Activated CD4-positive, alpha-beta memory T cell treated with anti-CD3 and anti-CD28 coated beads for 36 hours (primary cell): ENCODE measurements at regions not wholly inside any gene's neighbourhood (a gene's known extent, or its start where the extent isn't known, plus 50 kb on each side); places are given as distances from the start of the nearest gene placed in this dataset.

Experiments used
- CTCF ChIA-PET: fragments of 350-600 bp; sonication (Branson Sonifier 250); formaldehyde crosslinking; loops from one replicate; lab custom pipeline; 2021; ENCODE audit warnings: antibody characterized with exemption, inconsistent platforms; lab: Charles Lee
- POLR2A ChIA-PET: fragments of 350-600 bp; sonication (Branson Sonifier 250); formaldehyde crosslinking; loops from one replicate; lab custom pipeline; 2021; ENCODE audit warnings: antibody characterized with exemption; lab: Charles Lee
- DNase-seq: peaks from one replicate; pipeline ENCODE4 v3.0.0-alpha.2; 2020
- H3K27ac Mint-ChIP-seq: one replicate; pipeline ENCODE4 v1.8.0; 2021; ENCODE audit warnings: mixed read lengths
- H3K27me3 Mint-ChIP-seq: one replicate; pipeline ENCODE4 v1.8.0; 2021; ENCODE audit warnings: mixed read lengths
- H3K36me3 Mint-ChIP-seq: one replicate; pipeline ENCODE4 v1.8.0; 2021; ENCODE audit warnings: mixed read lengths
- H3K4me1 Mint-ChIP-seq: one replicate; pipeline ENCODE4 v1.8.0; 2021; ENCODE audit warnings: low read depth, mixed read lengths
- H3K4me3 Mint-ChIP-seq: one replicate; pipeline ENCODE4 v1.8.0; 2021; ENCODE audit warnings: mild to moderate bottlenecking, mixed read lengths
- H3K9me3 Mint-ChIP-seq: one replicate; pipeline ENCODE4 v1.8.0; 2021; ENCODE audit warnings: mixed read lengths
- intact Hi-C: fragments of 100-400 bp; cut with micrococcal nuclease; formaldehyde crosslinking; loops from one replicate; pipeline ENCODE4 v1.15.1; 2023

GRCh38 chr2:40831321-40831873 is 379.5 kb upstream of the SLC8A1 start:
- ChIA-PET CTCF (no interaction called here), POLR2A (no interaction called here)
- Mint-ChIP-seq H3K27ac (no peak overlapping the region), H3K4me1 (no peaks in the 10 kb centered on the region), H3K27me3 (no peaks in the 10 kb centered on the region), H3K36me3 (no peaks in the 10 kb centered on the region), H3K9me3 (peaks cover 22% of the 10 kb centered on the region), H3K4me3 (no peak overlapping the region)
- no peak for DNase-seq
- intact Hi-C loops, result no loop called here

DNA sequence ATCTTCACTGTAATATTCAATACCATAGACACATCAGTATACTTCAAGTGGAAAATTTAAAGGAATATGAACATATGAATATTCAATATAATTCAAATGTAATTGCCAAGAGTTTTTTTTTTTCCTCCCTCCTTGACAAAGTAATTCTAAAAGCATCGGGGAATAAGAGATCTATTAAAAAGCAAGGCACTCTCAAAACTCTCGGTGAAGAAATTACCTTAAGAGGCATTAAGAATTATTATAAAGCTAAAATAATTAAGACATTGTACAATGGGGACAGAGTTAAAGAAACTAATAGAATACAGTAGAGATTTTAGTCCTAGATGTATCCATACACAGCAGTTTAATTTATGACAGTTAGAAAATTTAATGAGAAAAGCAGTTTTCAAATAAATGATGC is 390.0 kb upstream of the SLC8A1 start:
- no peak for DNase-seq
- ChIA-PET CTCF (no interaction called here), POLR2A (no interaction called here)

GRCh38 chr2:40844353-40845277 is 392.7 kb upstream of the SLC8A1 start:
- ChIA-PET CTCF (no interaction called here), POLR2A (no interaction called here)
- H3K4me1 Mint-ChIP-seq, result no peaks in the 10 kb centered on the region
- no peak overlapping the region for H3K27ac Mint-ChIP-seq
- DNase-seq, result no peak
- H3K9me3 Mint-ChIP-seq, result no peaks in the 10 kb centered on the region
- no peaks in the 10 kb centered on the region for H3K27me3 Mint-ChIP-seq
- no peak overlapping the region for H3K4me3 Mint-ChIP-seq
- no peaks in the 10 kb centered on the region for H3K36me3 Mint-ChIP-seq
- intact Hi-C loops, result no loop called here

More for the DNA sequence above, 390.0 kb upstream of the SLC8A1 start:
- no peak overlapping the region for H3K4me3 Mint-ChIP-seq
- H3K4me1 Mint-ChIP-seq, result no peaks in the 10 kb centered on the region
- intact Hi-C loops, result no loop called here
- H3K36me3 Mint-ChIP-seq, result no peaks in the 10 kb centered on the region
- H3K9me3 Mint-ChIP-seq, result peaks cover 5% of the 10 kb centered on the region
- no peak overlapping the region for H3K27ac Mint-ChIP-seq
- no peaks in the 10 kb centered on the region for H3K27me3 Mint-ChIP-seq

DNA sequence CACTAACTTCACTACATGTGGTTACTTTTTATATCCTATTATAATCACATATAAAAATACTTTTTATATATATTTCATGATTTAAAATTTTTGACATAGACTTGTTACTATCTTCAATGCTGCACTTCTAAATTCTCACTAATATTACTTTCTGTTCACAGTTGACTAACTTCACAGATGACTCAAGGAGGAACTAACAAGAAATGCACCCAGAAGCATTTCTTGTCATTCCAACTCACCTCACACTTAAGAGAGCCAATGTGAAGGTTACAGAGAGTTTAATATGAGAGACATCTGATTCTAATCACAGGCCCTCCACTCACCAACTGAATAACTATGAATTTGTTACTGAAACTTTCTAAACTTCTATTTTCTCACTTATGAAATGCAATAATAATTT is 399.8 kb upstream of the SLC8A1 start:
- H3K27ac Mint-ChIP-seq, result no peak overlapping the region
- CTCF ChIA-PET, result no interaction called here
- peaks cover 16% of the 10 kb centered on the region for H3K9me3 Mint-ChIP-seq
- POLR2A ChIA-PET, result no interaction called here
- H3K27me3 Mint-ChIP-seq, result no peaks in the 10 kb centered on the region
- H3K36me3 Mint-ChIP-seq, result no peaks in the 10 kb centered on the region
- no peaks in the 10 kb centered on the region for H3K4me1 Mint-ChIP-seq
- DNase-seq, result no peak
- H3K4me3 Mint-ChIP-seq, result no peak overlapping the region
- intact Hi-C loops, result no loop called here

GRCh38 chr2:40859617-40860016 is 407.7 kb upstream of the SLC8A1 start:
- no peaks in the 10 kb centered on the region for H3K36me3 Mint-ChIP-seq
- H3K27me3 Mint-ChIP-seq, result no peaks in the 10 kb centered on the region
- peaks cover 24% of the 10 kb centered on the region for H3K9me3 Mint-ChIP-seq
- H3K27ac Mint-ChIP-seq, result no peak overlapping the region
- CTCF ChIA-PET, result no interaction called here
- no peak for DNase-seq
- no peak overlapping the region for H3K4me3 Mint-ChIP-seq
- no peaks in the 10 kb centered on the region for H3K4me1 Mint-ChIP-seq
- POLR2A ChIA-PET, result no interaction called here
- intact Hi-C loops, result no loop called here

DNA sequence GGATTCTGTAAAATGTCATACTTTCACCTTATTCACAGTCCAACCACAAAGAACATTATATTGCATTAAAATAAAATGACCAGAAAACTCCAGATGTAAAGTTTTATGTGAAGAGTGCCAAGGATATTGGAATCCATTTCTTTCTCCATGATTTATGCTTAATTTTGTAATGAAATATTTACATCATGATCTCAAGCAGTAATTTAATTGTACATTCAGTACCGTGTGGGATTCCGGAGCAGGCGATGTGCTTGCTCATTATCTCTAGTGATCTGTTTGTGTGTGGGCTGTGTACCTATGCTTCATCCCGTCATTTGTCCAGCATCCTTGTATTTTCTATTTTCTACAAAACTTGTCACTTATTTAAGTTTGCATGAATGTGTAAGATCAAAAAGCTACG is 415.9 kb upstream of the SLC8A1 start:
- Mint-ChIP-seq H3K4me1 (no peaks in the 10 kb centered on the region), H3K27ac (no peak overlapping the region), H3K36me3 (no peaks in the 10 kb centered on the region), H3K4me3 (no peak overlapping the region), H3K27me3 (no peaks in the 10 kb centered on the region), H3K9me3 (peaks cover 17% of the 10 kb centered on the region)
- intact Hi-C loops, result no loop called here
- CTCF ChIA-PET, result no interaction called here
- POLR2A ChIA-PET, result no interaction called here
- DNase-seq, result no peak

- intact Hi-C loops, result no loop called here
- Mint-ChIP-seq H3K4me3 (no peak overlapping the region), H3K9me3 (peaks cover 9% of the 10 kb centered on the region), H3K4me1 (no peaks in the 10 kb centered on the region), H3K27ac (no peak overlapping the region), H3K27me3 (no peaks in the 10 kb centered on the region), H3K36me3 (no peaks in the 10 kb centered on the region)
- POLR2A ChIA-PET, result no interaction called here
- CTCF ChIA-PET, result no interaction called here
- DNase-seq, result no peak
These were observed 420.7 kb upstream of the SLC8A1 start for GRCh38 chr2:40872580-40872979.

DNA sequence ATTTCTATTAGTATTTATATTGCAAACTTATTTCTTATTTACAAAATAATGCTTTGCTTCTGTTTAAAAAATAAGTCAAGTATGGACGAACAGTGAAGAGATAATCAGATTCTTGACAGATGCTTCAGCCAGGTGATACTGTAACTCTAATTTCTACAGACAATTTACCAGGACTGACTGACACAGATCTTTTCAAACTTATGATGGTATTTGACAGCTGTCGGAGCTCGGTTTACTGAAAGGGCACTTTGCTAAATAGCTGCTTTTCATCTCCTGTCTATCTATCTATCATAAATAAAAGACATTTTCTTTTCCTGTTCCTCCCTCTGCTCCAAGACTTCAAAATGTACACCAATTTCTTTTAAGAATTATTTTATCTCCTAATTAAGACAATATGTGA is 422.5 kb upstream of the SLC8A1 start:
- H3K4me1 Mint-ChIP-seq, result no peaks in the 10 kb centered on the region
- H3K27ac Mint-ChIP-seq, result no peak overlapping the region
- no peak for DNase-seq
- H3K9me3 Mint-ChIP-seq, result peaks cover 5% of the 10 kb centered on the region
- intact Hi-C loops, result no loop called here
- CTCF ChIA-PET, result no interaction called here
- POLR2A ChIA-PET, result no interaction called here
- H3K27me3 Mint-ChIP-seq, result no peaks in the 10 kb centered on the region
- H3K36me3 Mint-ChIP-seq, result no peaks in the 10 kb centered on the region
- no peak overlapping the region for H3K4me3 Mint-ChIP-seq

GRCh38 chr2:40877734-40878288 is 425.9 kb upstream of the SLC8A1 start:
- ChIA-PET CTCF (no interaction called here), POLR2A (no interaction called here)
- H3K9me3 Mint-ChIP-seq, result no peaks in the 10 kb centered on the region
- H3K4me3 Mint-ChIP-seq, result no peak overlapping the region
- no peak overlapping the region for H3K27ac Mint-ChIP-seq
- H3K4me1 Mint-ChIP-seq, result no peaks in the 10 kb centered on the region
- DNase-seq, result no peak
- intact Hi-C loops, result no loop called here
- H3K36me3 Mint-ChIP-seq, result no peaks in the 10 kb centered on the region
- H3K27me3 Mint-ChIP-seq, result no peaks in the 10 kb centered on the region

GRCh38 chr2:40879305-40879704 is 427.4 kb upstream of the SLC8A1 start:
- CTCF ChIA-PET, result no interaction called here

GRCh38 chr2:40886100-40886499 is 434.2 kb upstream of the SLC8A1 start:
- no peaks in the 10 kb centered on the region for H3K27me3 Mint-ChIP-seq
- H3K27ac Mint-ChIP-seq, result no peak overlapping the region
- ChIA-PET POLR2A (no interaction called here), CTCF (no interaction called here)
- no peak overlapping the region for H3K4me3 Mint-ChIP-seq
- peaks cover 6% of the 10 kb centered on the region for H3K9me3 Mint-ChIP-seq
- intact Hi-C loops, result no loop called here
- no peaks in the 10 kb centered on the region for H3K4me1 Mint-ChIP-seq
- H3K36me3 Mint-ChIP-seq, result no peaks in the 10 kb centered on the region
- DNase-seq, result no peak

More at GRCh38 chr2:40879305-40879704, 427.4 kb upstream of the SLC8A1 start:
- H3K4me3 Mint-ChIP-seq, result no peak overlapping the region
- no peak for DNase-seq
- no peaks in the 10 kb centered on the region for H3K4me1 Mint-ChIP-seq
- no peaks in the 10 kb centered on the region for H3K36me3 Mint-ChIP-seq
- H3K27ac Mint-ChIP-seq, result no peak overlapping the region
- intact Hi-C loops, result no loop called here
- POLR2A ChIA-PET, result no interaction called here
- H3K9me3 Mint-ChIP-seq, result no peaks in the 10 kb centered on the region
- H3K27me3 Mint-ChIP-seq, result no peaks in the 10 kb centered on the region

GRCh38 chr2:40886655-40887054 is 434.8 kb upstream of the SLC8A1 start:
- peaks cover 6% of the 10 kb centered on the region for H3K9me3 Mint-ChIP-seq
- no peaks in the 10 kb centered on the region for H3K36me3 Mint-ChIP-seq
- no peaks in the 10 kb centered on the region for H3K27me3 Mint-ChIP-seq
- ChIA-PET CTCF (no interaction called here), POLR2A (no interaction called here)
- no peak overlapping the region for H3K27ac Mint-ChIP-seq
- intact Hi-C loops, result no loop called here
- no peak for DNase-seq
- no peak overlapping the region for H3K4me3 Mint-ChIP-seq
- no peaks in the 10 kb centered on the region for H3K4me1 Mint-ChIP-seq

- Mint-ChIP-seq H3K36me3 (no peaks in the 10 kb centered on the region), H3K27ac (no peak overlapping the region), H3K4me1 (no peaks in the 10 kb centered on the region), H3K27me3 (no peaks in the 10 kb centered on the region), H3K4me3 (no peak overlapping the region), H3K9me3 (no peaks in the 10 kb centered on the region)
- ChIA-PET POLR2A (no interaction called here), CTCF (no interaction called here)
- no peak for DNase-seq
- intact Hi-C loops, result no loop called here
These were observed 444.5 kb upstream of the SLC8A1 start for GRCh38 chr2:40896358-40896757.
